ENCODE measurements at regions not wholly inside any gene's neighbourhood (a gene's known extent, or its start where the extent isn't known, plus 50 kb on each side); places are given as distances from the start of the nearest gene placed in this dataset.
"Not testable (repeated sequence)": the region's sequence is repeated elsewhere in the genome, so short reads cannot be mapped to it uniquely, and the experiment has no call there.

- Mint-ChIP-seq H3K36me3 (no peaks in the 10 kb centered on the region), H3K27me3 (no peaks in the 10 kb centered on the region), H3K9me3 (ENCODE audit: low read depth) (no peaks in the 10 kb centered on the region), H3K4me1 (ENCODE audit: low read depth) (no peaks in the 10 kb centered on the region), H3K4me3 (no peak overlapping the region), H3K27ac (no peak overlapping the region)
Observed at GRCh38 chr18:14943486-14943885, 195.5 kb downstream of the ANKRD30B start.

- H3K4me3 Mint-ChIP-seq: no peak overlapping the region
- no peaks in the 10 kb centered on the region for H3K4me1 Mint-ChIP-seq (ENCODE audit: low read depth)
- no peaks in the 10 kb centered on the region for H3K36me3 Mint-ChIP-seq
- no peak overlapping the region for H3K27ac Mint-ChIP-seq
- H3K27me3 Mint-ChIP-seq: no peaks in the 10 kb centered on the region
- H3K9me3 Mint-ChIP-seq (ENCODE audit: low read depth): no peaks in the 10 kb centered on the region
Observed at GRCh38 chr18:14943967-14944636, 196.1 kb downstream of the ANKRD30B start.

- H3K36me3 Mint-ChIP-seq: no peaks in the 10 kb centered on the region
- H3K27me3 Mint-ChIP-seq: no peaks in the 10 kb centered on the region
- no peak overlapping the region for H3K4me3 Mint-ChIP-seq
- H3K4me1 Mint-ChIP-seq (ENCODE audit: low read depth): no peaks in the 10 kb centered on the region
- no peak overlapping the region for H3K27ac Mint-ChIP-seq
- H3K9me3 Mint-ChIP-seq (ENCODE audit: low read depth): no peaks in the 10 kb centered on the region
Observed at GRCh38 chr18:14944838-14945237, 196.9 kb downstream of the ANKRD30B start.

GRCh38 chr18:14945286-14945685 is 197.3 kb downstream of the ANKRD30B start:
- H3K27me3 Mint-ChIP-seq: no peaks in the 10 kb centered on the region
- H3K36me3 Mint-ChIP-seq: no peaks in the 10 kb centered on the region
- H3K9me3 Mint-ChIP-seq (ENCODE audit: low read depth): no peaks in the 10 kb centered on the region
- H3K4me1 Mint-ChIP-seq (ENCODE audit: low read depth): no peaks in the 10 kb centered on the region
- H3K4me3 Mint-ChIP-seq: no peak overlapping the region
- H3K27ac Mint-ChIP-seq: no peak overlapping the region

- Mint-ChIP-seq H3K4me1 (ENCODE audit: low read depth) (no peaks in the 10 kb centered on the region), H3K9me3 (ENCODE audit: low read depth) (no peaks in the 10 kb centered on the region), H3K36me3 (no peaks in the 10 kb centered on the region), H3K4me3 (no peak overlapping the region), H3K27me3 (no peaks in the 10 kb centered on the region), H3K27ac (no peak overlapping the region)
Observed at GRCh38 chr18:14945984-14946383, 198.0 kb downstream of the ANKRD30B start.

GRCh38 chr18:14946741-14947470 is 198.9 kb downstream of the ANKRD30B start:
- H3K4me3 Mint-ChIP-seq; H3K4me1 Mint-ChIP-seq (ENCODE audit: low read depth); H3K27ac Mint-ChIP-seq; H3K36me3 Mint-ChIP-seq; H3K27me3 Mint-ChIP-seq; H3K9me3 Mint-ChIP-seq (ENCODE audit: low read depth): not testable (repeated sequence)

- H3K4me3 Mint-ChIP-seq: no peak overlapping the region
- no peaks in the 10 kb centered on the region for H3K9me3 Mint-ChIP-seq (ENCODE audit: low read depth)
- H3K4me1 Mint-ChIP-seq (ENCODE audit: low read depth): no peaks in the 10 kb centered on the region
- no peak overlapping the region for H3K27ac Mint-ChIP-seq
- no peaks in the 10 kb centered on the region for H3K27me3 Mint-ChIP-seq
- H3K36me3 Mint-ChIP-seq: no peaks in the 10 kb centered on the region
Observed at GRCh38 chr18:14947482-14948162, 199.7 kb downstream of the ANKRD30B start.

- no peaks in the 10 kb centered on the region for H3K9me3 Mint-ChIP-seq (ENCODE audit: low read depth)
- H3K27ac Mint-ChIP-seq: no peak overlapping the region
- no peaks in the 10 kb centered on the region for H3K27me3 Mint-ChIP-seq
- no peak overlapping the region for H3K4me3 Mint-ChIP-seq
- no peaks in the 10 kb centered on the region for H3K36me3 Mint-ChIP-seq
- no peaks in the 10 kb centered on the region for H3K4me1 Mint-ChIP-seq (ENCODE audit: low read depth)
Observed at GRCh38 chr18:14948163-14948540, 200.2 kb downstream of the ANKRD30B start.

GRCh38 chr18:14949800-14950664 is 202.1 kb downstream of the ANKRD30B start:
- H3K9me3 Mint-ChIP-seq (ENCODE audit: low read depth): peaks cover 8% of the 10 kb centered on the region
- no peaks in the 10 kb centered on the region for H3K27me3 Mint-ChIP-seq
- no peak overlapping the region for H3K4me3 Mint-ChIP-seq
- H3K36me3 Mint-ChIP-seq: no peaks in the 10 kb centered on the region
- H3K27ac Mint-ChIP-seq: no peak overlapping the region
- no peaks in the 10 kb centered on the region for H3K4me1 Mint-ChIP-seq (ENCODE audit: low read depth)

- H3K4me3 Mint-ChIP-seq; H3K27me3 Mint-ChIP-seq; H3K36me3 Mint-ChIP-seq; H3K27ac Mint-ChIP-seq; H3K4me1 Mint-ChIP-seq (ENCODE audit: low read depth): not testable (repeated sequence)
- peaks cover 12% of the 10 kb centered on the region for H3K9me3 Mint-ChIP-seq (ENCODE audit: low read depth)
Observed at GRCh38 chr18:14952444-14953077, 204.6 kb downstream of the ANKRD30B start.

- Mint-ChIP-seq H3K4me1 (ENCODE audit: low read depth) (no peaks in the 10 kb centered on the region), H3K36me3 (no peaks in the 10 kb centered on the region), H3K27me3 (peaks cover 3% of the 10 kb centered on the region), H3K27ac (no peak overlapping the region), H3K9me3 (ENCODE audit: low read depth) (peaks cover 11% of the 10 kb centered on the region), H3K4me3 (no peak overlapping the region)
Observed at GRCh38 chr18:14958701-14959100, 210.7 kb downstream of the ANKRD30B start.

- Mint-ChIP-seq H3K27ac (peak overlapping the region; percentile 1), H3K4me3 (no peak overlapping the region), H3K9me3 (ENCODE audit: low read depth) (peaks cover 6% of the 10 kb centered on the region), H3K27me3 (peaks cover 3% of the 10 kb centered on the region), H3K4me1 (ENCODE audit: low read depth) (no peaks in the 10 kb centered on the region), H3K36me3 (no peaks in the 10 kb centered on the region)
Observed at GRCh38 chr18:14959550-14959949, 211.6 kb downstream of the ANKRD30B start.

- H3K36me3 Mint-ChIP-seq: no peaks in the 10 kb centered on the region
- H3K4me3 Mint-ChIP-seq: no peak overlapping the region
- peaks cover 3% of the 10 kb centered on the region for H3K27me3 Mint-ChIP-seq
- H3K9me3 Mint-ChIP-seq (ENCODE audit: low read depth): peaks cover 2% of the 10 kb centered on the region
- H3K27ac Mint-ChIP-seq: no peak overlapping the region
- no peaks in the 10 kb centered on the region for H3K4me1 Mint-ChIP-seq (ENCODE audit: low read depth)
Observed at GRCh38 chr18:14961991-14962390, 214.0 kb downstream of the ANKRD30B start.

- Mint-ChIP-seq H3K4me3 (no peak overlapping the region), H3K4me1 (ENCODE audit: low read depth) (no peaks in the 10 kb centered on the region), H3K27ac (no peak overlapping the region), H3K36me3 (no peaks in the 10 kb centered on the region), H3K9me3 (ENCODE audit: low read depth) (no peaks in the 10 kb centered on the region), H3K27me3 (peaks cover 2% of the 10 kb centered on the region)
Observed at GRCh38 chr18:14962626-14963025, 214.7 kb downstream of the ANKRD30B start.

Data from activated naive CD8-positive, alpha-beta T cell (primary cell).